Ovary (tissue), 7 donors: ENCODE measurements at regions not wholly inside any gene's neighbourhood (a gene's known extent, or its start where the extent isn't known, plus 50 kb on each side); places are given as distances from the start of the nearest gene placed in this dataset.

Experiments
- DNase-seq, 5 donors: peaks; one replicate each; pipeline ENCODE4 v3.0.0-alpha.2; 2019 to 2020
- H3K27ac ChIP-seq, 2 donors: fragments of 200-600 bp; one replicate each; pipeline versions ENCODE4 v1.5.1 to v1.8.0; 2019 to 2022
- H3K27me3 ChIP-seq: fragments of 200-600 bp; one replicate; pipeline ENCODE4 v1.8.0; 2022
- H3K36me3 ChIP-seq: fragments of 200-600 bp; sonication (generic); one replicate; pipeline ENCODE4 v1.5.1; 2019
- H3K4me1 ChIP-seq: one replicate; pipeline ENCODE4 v1.8.1; 2013; ENCODE audit warnings: mild to moderate bottlenecking, moderate library complexity; ENCODE audit not compliant: insufficient read depth
- H3K4me3 ChIP-seq: fragments of 200-600 bp; sonication (generic); one replicate; pipeline ENCODE4 v1.5.1; 2017
- H3K9me3 ChIP-seq, 2 donors: fragments of 200-600 bp in 1 of 2; sonication (generic) in 1 of 2; one replicate each; pipeline versions ENCODE4 v1.5.1 to v1.8.1; 2013 to 2019; ENCODE audit warnings: mild to moderate bottlenecking in 1 of 2, moderate library complexity in 1 of 2
- CTCF ChIP-seq, 3 donors: fragments of 450-650 bp in 2 of 3; fragments of 200-600 bp in 1 of 3; IDR thresholded peaks; one replicate each; pipeline versions ENCODE4 v1.5.1 to v1.8.0; 2016 to 2022; ENCODE audit warnings: antibody characterized with exemption in 3 of 3, mild to moderate bottlenecking in 1 of 3
- EP300 ChIP-seq: sonication (generic); formaldehyde crosslinking; IDR thresholded peaks from one replicate; pipeline ENCODE4 v1.6.1; 2017; ENCODE audit warnings: antibody characterized with exemption
- POLR2A ChIP-seq: fragments of 450-650 bp; IDR thresholded peaks from one replicate; pipeline ENCODE4 v1.6.1; 2017; ENCODE audit warnings: antibody characterized with exemption, mild to moderate bottlenecking, moderate library complexity
- WGBS, 3 donors: extraction: QIAGEN DNeasy Blood & Tissue Kit in 1 of 3; methylation state at CpG; one replicate each; pipeline versions ENCODE4 v1.1.5 to v1.1.7; 2013 to 2017; 5-methylcytosine and 5-hydroxymethylcytosine counted together
- intact Hi-C, 4 donors: fragments of 100-400 bp; cut with DNase I; formaldehyde crosslinking; loops; one replicate each; pipeline versions ENCODE4 v1.11.0 to v1.15.1; 2022 to 2023
- donor health status: DM: no; HTN: no; CAD: no; lungs with moderate emphysema.
- donor health status: DM: no; HTN: no; CAD: no.
- donor health status: Bipolar disorder and iron deficiency.
- donor health status: DM: no; HTN: no; CAD: no.
- donor health status: DM: yes; HTN: yes; CAD: no.

GRCh38 chr16:73743665-73744496 lies 552.7 kb upstream of the PSMD7 start:
- DNase-seq = no peak
- TF ChIP-seq POLR2A = no peak
- no peak for TF ChIP-seq EP300
- TF ChIP-seq CTCF (IDR thresholded peaks at IDR 0.05) = no peak
- H3K9me3 ChIP-seq = no peaks in the 10 kb centered on the region
- H3K36me3 ChIP-seq = no peaks in the 10 kb centered on the region
- H3K27me3 ChIP-seq = no peaks in the 10 kb centered on the region
- intact Hi-C loops = no loop called here
- H3K4me1 ChIP-seq = no peaks in the 10 kb centered on the region
- no peak overlapping the region for H3K4me3 ChIP-seq
- no peak overlapping the region for H3K27ac ChIP-seq
- WGBS, 3 donors = 77 to 80% (median 77%) methylated on average over 11 of the region's 11 CpGs

- H3K9me3 ChIP-seq = no peaks in the 10 kb centered on the region
- no peaks in the 10 kb centered on the region for H3K27me3 ChIP-seq
- WGBS, 3 donors = 84 to 88% (median 88%) methylated on average over 4 of the region's 4 CpGs
- TF ChIP-seq CTCF (IDR thresholded peaks at IDR 0.05) (no peak), EP300 (no peak), POLR2A (no peak)
- no peak overlapping the region for H3K4me3 ChIP-seq
- H3K4me1 ChIP-seq = no peaks in the 10 kb centered on the region
- no peak for DNase-seq
- H3K27ac ChIP-seq = no peak overlapping the region
- intact Hi-C loops = loop anchor here in 1 of 4 donors (10.0 kb wide), 1 partner anchor 74 kb away; no protein-coding TSS in a partner anchor
- no peaks in the 10 kb centered on the region for H3K36me3 ChIP-seq
These were observed 557.4 kb upstream of the PSMD7 start for GRCh38 chr16:73739049-73739769.

- Histone ChIP-seq H3K27ac (no peak overlapping the region), H3K9me3 (no peaks in the 10 kb centered on the region), H3K4me1 (no peaks in the 10 kb centered on the region), H3K36me3 (no peaks in the 10 kb centered on the region), H3K27me3 (no peaks in the 10 kb centered on the region), H3K4me3 (no peak overlapping the region)
- WGBS, 3 donors = 82 to 87% (median 86%) methylated on average over 4 of the region's 4 CpGs
- TF ChIP-seq EP300 (no peak), POLR2A (no peak), CTCF (IDR thresholded peaks at IDR 0.05) (no peak)
- intact Hi-C loops = loop anchor here in 1 of 4 donors (10.0 kb wide), 1 partner anchor 73 kb away; no protein-coding TSS in a partner anchor
- no peak for DNase-seq
These were observed 558.3 kb upstream of the PSMD7 start for GRCh38 chr16:73738266-73738665.

GRCh38 chr16:73737637-73738036 lies 559.0 kb upstream of the PSMD7 start:
- TF ChIP-seq CTCF (IDR thresholded peaks at IDR 0.05) (no peak), EP300 (no peak), POLR2A (no peak)
- H3K36me3 ChIP-seq = no peaks in the 10 kb centered on the region
- 13 to 21% (median 15%) methylated on average over 3 of the region's 3 CpGs for WGBS, 3 donors
- intact Hi-C loops = loop anchor here in 1 of 4 donors (10.0 kb wide), 1 partner anchor 73 kb away; no protein-coding TSS in a partner anchor
- H3K4me3 ChIP-seq = no peak overlapping the region
- no peak for DNase-seq
- no peaks in the 10 kb centered on the region for H3K27me3 ChIP-seq
- H3K9me3 ChIP-seq = no peaks in the 10 kb centered on the region
- H3K27ac ChIP-seq = no peak overlapping the region
- H3K4me1 ChIP-seq = no peaks in the 10 kb centered on the region
